GM18870 (cell line): ENCODE measurements at regions not wholly inside any gene's neighbourhood (a gene's known extent, or its start where the extent isn't known, plus 50 kb on each side); places are given as distances from the start of the nearest gene placed in this dataset.

Source experiments
- ATAC-seq: cut with Tn5 transposase; IDR thresholded peaks from one replicate; pipeline ENCODE4 v1.9.1; 2021; ENCODE audit warnings: moderate library complexity; ENCODE audit not compliant: unreplicated experiment

DNA sequence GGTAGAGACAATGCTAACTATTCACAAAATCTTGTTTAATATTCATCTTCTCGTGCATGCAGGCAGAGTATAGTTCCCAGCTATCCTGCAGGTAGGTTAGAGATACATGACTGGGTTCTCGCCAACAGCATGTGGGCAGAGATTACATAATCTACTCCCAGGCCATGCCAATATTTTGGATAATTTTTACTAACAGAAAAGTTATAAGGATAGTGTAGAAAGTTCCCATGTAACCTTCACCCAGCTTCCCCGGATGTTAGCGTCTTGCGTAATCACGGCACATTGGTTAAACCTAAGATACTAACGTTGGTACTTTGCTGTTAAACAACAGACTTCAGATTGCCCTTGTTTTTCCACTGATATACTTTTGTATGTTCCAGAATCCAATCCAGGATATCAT, 215.5 kb upstream of the LARGE1 start:
- no peak for ATAC-seq

- ATAC-seq = no peak
Observed at GRCh38 chr22:34150023-34150422, 229.7 kb upstream of the LARGE1 start.

- ATAC-seq = no peak
Observed at GRCh38 chr22:34159491-34159890, 239.2 kb upstream of the LARGE1 start.

GRCh38 chr22:34160141-34160783, 240.0 kb upstream of the LARGE1 start:
- no peak for ATAC-seq

DNA sequence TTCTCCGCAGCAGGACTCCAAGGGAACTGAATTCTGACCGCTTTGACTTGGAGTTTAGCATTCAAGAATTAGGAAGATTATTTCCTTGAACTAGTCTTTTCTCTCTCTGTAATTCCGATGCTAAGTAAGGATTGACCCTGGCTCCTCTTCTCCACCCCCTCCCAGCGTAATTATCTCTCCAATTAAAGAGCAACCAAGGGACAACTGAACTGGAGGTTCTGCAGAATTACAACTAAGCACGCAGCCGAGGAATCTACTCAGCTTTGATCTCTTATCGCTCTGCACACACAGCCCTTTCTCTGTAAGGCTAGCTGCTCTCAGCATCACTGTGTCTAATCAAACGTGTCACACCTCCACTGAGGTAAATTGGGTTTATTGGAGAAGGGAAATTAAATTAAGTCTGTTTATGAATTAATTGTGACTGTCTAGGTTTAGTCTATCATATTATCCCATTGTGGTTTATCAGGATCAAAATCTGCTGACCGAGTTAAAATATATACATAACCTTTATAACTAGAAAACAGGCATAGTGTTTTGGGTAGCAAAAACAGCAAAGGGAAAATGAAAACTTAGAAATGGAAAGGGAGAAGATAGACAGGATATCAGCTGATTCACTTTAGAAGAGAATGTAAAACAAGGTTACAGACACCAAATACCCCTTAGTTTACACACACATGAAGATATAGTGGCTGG, 241.3 kb upstream of the LARGE1 start:
- no peak for ATAC-seq

DNA sequence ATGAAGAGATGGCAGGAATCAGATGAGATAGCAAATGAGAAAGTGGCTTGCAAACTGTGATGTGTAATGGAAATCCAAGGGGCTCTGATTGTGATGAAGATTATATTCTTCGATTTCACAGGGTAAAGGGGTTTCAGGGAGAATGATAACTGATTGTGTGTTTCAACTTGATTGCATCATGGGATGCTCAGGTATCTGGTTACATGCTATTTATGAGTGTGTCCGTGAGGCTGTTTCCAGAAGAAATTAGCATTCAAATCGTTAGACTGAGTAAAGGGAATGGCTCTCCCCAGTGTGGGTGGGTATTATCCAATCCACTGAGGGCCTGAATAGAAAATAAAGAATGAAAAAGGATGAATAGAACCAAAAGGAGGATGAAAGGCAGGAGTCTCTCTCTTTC, 278.7 kb upstream of the LARGE1 start:
- ATAC-seq = no peak

GRCh38 chr22:34210301-34210700, 290.0 kb upstream of the LARGE1 start:
- ATAC-seq = no peak

DNA sequence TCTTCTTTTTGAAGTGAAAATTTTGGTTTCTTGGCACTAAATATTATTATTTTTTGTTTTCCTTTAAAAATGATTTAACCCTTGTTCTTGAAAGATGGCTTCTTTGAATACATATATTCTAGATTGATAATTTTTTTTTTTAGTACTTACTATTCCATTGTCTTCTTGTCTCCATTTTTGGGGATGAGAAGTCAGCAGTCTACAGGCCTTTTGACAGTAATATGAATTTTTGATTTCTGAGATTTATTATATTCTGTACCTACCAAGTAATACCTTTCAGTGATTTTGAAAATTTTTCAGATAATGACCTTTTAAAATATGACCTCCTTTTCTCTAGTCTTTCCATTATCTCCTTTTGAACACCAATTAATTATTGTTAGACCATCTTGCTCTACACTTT, 294.1 kb upstream of the LARGE1 start:
- ATAC-seq = no peak

DNA sequence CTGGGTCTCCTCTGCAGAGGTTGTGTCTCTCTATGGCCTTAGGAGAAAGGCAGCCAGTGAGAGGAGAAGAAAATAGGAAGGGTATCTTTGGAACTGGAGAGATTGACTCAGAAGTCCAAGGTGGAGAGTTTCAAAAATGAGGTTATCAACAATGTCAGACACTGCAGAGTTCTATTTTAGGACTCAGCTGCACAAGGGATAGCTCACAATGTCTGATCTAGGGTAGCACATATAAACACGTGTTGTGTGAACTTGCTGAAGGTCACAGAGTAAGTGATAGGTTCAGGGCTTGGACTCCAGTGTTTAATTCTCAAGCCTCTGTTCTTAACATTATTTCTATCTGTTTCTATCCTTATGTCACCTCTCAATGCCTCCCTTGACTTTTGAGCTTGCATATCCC, 305.0 kb upstream of the LARGE1 start:
- ATAC-seq = no peak

- ATAC-seq = no peak
Observed at GRCh38 chr22:34236527-34236926, 316.3 kb upstream of the LARGE1 start.

DNA sequence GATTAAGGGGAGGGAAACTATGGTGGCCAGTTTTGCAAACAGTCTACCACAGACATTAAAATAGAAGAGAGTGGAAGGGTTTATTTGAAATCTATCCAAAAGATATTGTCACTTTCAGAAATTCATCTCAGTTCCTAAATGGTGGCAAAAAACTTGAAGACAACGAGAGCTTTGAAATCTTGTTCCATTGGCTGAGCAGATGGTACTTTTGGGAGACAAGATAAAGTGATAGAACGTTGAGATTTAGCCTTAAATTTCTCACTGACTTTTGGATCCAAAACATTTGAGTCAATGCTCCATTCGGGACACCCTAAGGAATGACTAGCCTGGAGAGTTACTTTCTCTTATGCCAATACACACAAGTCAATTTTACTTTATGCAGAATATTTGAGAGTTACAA, 319.1 kb upstream of the LARGE1 start:
- no peak for ATAC-seq

DNA sequence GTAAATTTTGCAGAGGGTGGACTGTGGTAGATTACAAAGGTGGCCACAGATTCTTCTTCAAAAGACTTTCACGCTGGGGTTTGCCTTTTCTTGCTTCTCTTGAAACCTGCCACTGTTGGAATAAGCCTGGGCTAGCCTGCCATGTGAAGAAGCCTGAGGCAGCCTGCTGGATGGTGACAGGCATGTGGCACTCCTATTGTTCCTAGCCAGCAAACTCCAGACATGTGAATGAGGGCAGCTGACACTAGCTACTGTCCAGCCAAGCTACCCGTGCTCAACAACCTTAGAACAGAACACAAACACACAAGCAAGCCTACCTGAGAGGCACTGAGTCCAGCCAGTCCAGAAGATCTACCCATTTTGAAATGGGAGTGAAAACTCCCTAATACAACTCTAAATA, 322.7 kb upstream of the LARGE1 start:
- ATAC-seq = no peak

GRCh38 chr22:34255042-34255441, 334.8 kb upstream of the LARGE1 start:
- ATAC-seq = no peak

DNA sequence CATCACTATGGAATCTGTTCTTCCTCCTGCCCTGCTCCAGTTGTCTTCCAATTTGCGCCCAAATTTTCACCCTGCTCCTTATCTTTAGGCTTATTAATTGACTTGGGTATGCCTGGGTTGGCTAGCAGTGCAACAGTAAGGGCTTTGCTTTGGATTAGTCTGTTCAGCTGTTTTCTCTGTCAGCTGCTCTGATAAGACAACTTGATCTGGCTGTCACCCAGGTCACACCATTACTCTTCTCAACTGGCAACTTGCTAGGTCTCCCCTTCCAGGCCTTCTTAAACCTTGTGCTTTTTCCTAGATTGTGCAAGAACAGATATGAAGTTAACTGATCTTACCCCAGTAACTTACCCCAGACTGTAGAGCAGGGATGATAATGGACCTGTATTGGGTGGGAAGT, 357.8 kb upstream of the LARGE1 start:
- no peak for ATAC-seq

DNA sequence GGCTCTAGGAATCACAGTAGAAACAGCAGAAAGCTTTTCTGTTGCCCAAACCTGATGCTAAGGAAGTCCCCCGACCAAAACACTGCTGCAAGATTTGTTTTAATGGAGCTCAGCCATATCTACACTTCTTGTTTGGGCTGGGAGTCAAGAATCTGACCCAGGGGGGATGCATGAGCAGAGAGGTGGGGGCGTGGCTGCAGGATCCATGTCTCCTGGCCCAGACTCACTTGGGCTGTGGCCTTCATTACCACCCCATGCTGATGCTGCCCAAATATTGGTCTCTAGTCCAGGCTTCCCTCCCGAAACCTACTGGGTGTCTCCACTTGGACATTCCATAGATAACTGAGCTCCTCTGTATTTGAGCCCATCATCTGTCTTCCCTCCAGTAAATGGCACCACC, 361.5 kb upstream of the LARGE1 start:
- no peak for ATAC-seq

DNA sequence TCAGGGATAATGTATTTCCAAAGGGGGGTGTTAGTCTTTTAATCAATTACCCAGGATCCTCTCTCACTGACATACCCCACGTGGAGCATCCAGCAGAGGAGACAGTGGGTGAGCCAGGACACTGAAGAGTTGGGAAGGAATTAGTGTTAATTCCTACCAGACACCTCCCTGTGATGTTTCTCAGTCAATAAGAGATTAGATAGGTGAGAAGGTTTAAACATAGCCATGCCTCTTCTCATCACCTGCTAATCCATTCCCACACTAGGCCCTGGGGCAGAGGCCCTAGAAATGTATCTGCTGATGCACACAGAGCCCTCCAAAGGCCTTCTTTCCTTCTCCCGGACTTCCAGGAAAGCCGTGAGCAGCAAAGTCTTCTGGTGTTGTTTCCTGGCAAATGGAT, 363.6 kb upstream of the LARGE1 start:
- ATAC-seq = no peak

GRCh38 chr22:34293324-34293723, 373.0 kb upstream of the LARGE1 start:
- ATAC-seq = no peak

DNA sequence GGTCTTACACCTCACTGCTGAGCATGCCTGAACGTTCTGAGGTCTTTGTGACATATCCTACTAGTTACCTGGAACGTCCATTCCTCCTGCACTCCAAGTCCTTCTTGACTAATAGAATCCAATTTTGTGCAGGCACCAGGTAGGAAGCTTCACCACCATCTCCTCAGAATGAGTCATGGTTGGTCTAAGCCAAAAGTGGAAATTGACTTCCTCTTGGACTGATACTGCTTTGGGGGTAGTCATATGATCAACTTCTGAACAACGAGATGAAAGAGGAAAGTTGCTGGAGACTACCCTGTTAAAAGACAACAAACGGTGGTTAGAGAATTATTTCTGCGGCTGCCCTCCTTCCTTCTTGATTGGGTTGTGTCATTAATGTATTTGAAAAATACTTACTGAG, 374.2 kb upstream of the LARGE1 start:
- ATAC-seq = no peak

GRCh38 chr22:34294986-34295385, 374.7 kb upstream of the LARGE1 start:
- no peak for ATAC-seq

GRCh38 chr22:34296461-34296860, 376.2 kb upstream of the LARGE1 start:
- no peak for ATAC-seq

DNA sequence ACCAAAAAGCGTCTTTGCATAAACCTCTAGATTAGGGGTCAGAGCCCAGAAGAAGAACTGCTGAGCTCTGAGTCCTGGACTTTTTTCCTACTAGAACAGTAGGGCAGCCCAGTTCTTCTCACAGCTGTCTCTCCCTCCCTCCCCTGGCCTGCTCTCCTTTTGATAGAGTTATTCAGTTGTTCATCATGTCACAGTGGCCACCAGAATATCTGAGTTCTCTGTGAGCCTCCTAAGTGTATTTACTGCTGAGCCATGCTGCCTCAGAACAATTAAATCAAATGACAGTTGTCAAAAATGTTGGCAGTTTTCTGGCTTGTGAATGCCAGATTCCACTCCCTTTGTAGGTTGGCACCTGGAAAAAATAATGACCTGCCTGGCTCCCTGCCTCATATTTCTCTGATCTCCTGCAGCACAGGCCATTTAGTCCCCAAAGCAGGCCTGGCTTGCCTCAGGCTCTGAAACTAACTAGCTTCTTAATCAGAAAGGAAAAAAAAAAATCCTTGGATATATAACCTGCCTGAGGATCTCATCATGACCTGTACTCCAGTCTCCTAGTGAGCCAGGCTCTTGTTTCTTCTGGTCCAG, 377.4 kb upstream of the LARGE1 start:
- no peak for ATAC-seq

DNA sequence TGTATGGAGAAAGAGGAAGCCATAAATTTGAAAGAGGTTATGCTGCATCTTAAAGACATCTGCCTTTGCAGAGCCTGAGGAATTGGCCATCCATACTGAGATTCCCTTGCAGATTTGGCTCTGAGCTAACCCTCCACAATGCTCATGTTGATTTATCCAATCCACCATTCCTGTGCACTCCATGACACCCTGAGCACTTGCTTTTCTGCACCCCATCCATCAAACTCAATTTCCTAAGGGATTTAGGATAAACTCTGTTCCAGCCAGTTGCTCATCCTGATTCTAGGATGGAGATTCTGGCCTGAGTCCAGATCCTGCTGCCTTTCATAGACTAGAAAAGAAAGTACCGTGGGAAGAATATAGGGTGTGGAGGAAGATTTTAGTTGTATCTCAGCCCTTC, 379.2 kb upstream of the LARGE1 start:
- no peak for ATAC-seq

DNA sequence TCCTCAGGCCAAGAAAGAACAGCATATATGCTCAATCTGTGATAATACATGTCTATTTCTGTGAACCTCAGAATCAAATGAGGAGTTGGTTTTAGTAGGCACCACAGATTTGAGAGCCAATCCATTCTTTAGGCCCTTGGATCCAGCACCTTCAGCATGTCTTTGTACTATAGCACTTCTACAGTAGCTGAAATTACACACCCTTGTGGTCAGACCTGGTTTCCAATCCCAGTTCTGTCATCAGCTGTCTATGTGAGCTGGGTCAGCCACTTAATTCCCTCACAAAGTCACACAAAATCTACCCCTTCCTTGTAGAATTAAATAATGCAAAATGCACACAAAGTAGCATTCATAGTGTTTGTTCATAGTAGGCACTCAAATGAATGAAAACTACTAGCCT, 381.3 kb upstream of the LARGE1 start:
- ATAC-seq = no peak
